ENCODE measurements at regions not wholly inside any gene's neighbourhood (a gene's known extent, or its start where the extent isn't known, plus 50 kb on each side); places are given as distances from the start of the nearest gene placed in this dataset.
"Not testable (repeated sequence)": the region's sequence is repeated elsewhere in the genome, so short reads cannot be mapped to it uniquely, and the experiment has no call there.

DNA sequence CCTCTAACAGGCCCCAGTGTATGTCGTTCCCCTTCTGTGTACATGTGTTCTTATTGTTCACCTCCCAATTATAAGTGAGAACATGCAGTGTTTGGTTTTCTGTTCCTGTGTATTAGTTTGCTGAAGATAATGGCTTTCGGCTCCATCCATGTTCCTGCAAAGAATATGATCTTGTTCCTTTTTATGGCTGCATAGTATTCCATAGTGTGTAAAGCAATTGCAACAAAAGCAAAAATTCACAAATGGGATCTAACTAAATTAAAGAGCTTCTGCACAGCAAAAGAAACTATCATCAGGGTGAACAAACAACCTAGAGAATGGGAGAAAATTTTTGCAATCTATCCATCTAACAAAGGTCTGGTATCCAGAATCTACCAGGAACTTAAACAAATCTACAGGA is 102.2 kb upstream of the ZNF92 start:
- TF ChIP-seq POLR2A, EP300 (IDR thresholded peaks at IDR 0.05): not testable (repeated sequence)
- TF ChIP-seq, protein P1, sequence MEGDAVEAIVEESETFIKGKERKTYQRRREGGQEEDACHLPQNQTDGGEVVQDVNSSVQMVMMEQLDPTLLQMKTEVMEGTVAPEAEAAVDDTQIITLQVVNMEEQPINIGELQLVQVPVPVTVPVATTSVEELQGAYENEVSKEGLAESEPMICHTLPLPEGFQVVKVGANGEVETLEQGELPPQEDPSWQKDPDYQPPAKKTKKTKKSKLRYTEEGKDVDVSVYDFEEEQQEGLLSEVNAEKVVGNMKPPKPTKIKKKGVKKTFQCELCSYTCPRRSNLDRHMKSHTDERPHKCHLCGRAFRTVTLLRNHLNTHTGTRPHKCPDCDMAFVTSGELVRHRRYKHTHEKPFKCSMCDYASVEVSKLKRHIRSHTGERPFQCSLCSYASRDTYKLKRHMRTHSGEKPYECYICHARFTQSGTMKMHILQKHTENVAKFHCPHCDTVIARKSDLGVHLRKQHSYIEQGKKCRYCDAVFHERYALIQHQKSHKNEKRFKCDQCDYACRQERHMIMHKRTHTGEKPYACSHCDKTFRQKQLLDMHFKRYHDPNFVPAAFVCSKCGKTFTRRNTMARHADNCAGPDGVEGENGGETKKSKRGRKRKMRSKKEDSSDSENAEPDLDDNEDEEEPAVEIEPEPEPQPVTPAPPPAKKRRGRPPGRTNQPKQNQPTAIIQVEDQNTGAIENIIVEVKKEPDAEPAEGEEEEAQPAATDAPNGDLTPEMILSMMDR (IDR thresholded peaks at IDR 0.05), result not testable (repeated sequence)

All from ovary (tissue), 3 donors.